Activated CD8-positive, alpha-beta memory T cell treated with anti-CD3 and anti-CD28 coated beads, Interleukin-2, amount 50 U/mL, for 24 hours (primary cell): ENCODE measurements at regions not wholly inside any gene's neighbourhood (a gene's known extent, or its start where the extent isn't known, plus 50 kb on each side); places are given as distances from the start of the nearest gene placed in this dataset.

Experiments
- DNase-seq: peaks from one replicate; pipeline ENCODE4 v3.0.0-alpha.2; 2020; ENCODE audit errors: extremely low read depth

DNA sequence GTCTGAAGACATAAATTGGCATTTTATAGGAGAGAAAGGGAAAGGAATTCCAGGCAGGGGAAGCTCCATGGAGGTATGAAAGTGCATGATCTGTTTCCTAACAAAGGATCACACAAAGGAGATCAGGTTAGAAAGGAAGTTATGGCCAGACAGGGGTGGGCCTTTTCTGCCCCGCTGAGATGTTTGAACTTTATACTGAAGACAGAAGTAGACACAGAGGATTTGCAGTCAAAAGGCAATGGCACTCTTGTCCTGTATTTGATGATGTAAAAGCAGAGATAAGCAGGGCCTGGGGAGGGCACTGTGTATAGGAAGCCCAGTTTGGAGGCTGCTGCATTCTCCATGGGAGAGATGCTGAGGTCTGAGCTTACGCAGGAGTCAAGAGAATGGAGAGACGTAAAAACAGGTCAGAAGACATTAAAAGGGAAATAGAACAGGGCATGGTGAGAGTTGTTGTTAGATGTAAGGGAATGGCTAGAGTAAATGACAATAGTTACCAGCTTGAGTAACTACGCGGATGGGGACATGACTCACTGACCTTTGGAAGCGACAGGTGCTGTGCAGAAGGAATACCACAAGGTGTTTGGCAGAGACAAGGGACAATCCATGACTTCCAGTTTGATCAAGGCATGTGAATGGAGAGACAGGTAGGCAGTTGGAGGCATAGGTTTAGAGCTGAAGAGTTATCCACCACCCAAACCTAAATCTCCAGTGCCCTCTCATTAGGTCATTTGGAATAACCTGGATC, 190.6 kb upstream of the SASH1 start:
- no peak for DNase-seq

DNA sequence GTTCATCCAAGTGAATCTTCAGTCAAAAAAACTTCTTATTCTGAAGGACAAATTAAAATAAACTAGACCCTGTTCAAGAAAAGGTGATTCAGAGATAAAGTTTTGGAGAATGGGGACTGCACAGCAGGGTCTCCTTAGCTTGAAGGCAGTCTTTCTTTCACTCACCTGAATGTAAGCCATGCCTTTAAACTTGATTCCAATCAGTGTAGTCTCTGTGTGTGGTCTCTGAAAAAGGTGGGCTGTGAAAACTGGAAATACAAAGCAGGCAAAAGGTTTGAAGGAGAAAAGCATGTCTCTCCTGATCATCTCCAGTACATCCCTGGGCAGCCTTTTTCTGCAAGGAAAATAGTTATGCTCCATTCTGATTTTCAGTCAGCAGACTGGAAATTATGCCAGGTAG, 188.0 kb upstream of the SASH1 start:
- DNase-seq = no peak

DNA sequence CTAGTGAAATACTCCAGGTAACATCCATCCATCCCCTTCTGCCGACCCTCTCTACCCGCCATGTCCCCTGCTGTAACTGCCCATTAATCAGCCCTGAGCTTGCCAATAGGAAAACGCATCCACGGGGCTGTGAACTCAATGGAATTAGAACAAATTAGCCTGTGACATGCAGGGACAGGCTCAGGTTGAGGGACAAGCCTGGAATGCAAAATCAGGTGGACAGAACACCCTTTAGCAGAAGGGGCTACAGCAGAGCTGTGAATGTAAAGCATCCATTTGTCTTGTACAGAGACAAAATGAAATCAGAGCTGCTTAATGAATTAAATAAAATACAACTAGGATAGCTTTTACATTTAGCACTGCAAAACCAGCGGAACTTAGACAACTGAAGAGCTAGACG, 187.3 kb upstream of the SASH1 start:
- DNase-seq = no peak

- DNase-seq = no peak
These were observed 184.8 kb upstream of the SASH1 start for GRCh38 chr6:148157841-148158240.

DNA sequence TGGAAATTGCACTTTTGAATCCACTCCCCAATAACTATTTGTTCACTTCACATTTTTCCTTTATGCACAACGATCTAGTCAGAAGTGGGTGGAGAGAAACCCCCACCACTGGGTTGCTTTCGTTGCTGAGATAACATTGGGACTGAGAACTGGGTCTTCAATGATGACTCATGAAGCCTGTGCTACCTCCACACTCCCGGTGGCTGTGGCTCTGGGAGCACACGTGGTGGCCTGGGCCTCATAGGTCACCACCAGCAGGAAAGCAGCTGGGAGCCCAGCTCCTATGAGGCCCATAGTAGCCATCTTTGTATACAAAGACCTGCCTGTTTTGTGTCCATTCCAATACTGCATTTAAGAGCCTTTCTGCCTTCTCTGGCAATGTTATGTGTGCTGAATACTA, 178.0 kb upstream of the SASH1 start:
- no peak for DNase-seq

GRCh38 chr6:148166339-148166968, 176.2 kb upstream of the SASH1 start:
- no peak for DNase-seq

DNA sequence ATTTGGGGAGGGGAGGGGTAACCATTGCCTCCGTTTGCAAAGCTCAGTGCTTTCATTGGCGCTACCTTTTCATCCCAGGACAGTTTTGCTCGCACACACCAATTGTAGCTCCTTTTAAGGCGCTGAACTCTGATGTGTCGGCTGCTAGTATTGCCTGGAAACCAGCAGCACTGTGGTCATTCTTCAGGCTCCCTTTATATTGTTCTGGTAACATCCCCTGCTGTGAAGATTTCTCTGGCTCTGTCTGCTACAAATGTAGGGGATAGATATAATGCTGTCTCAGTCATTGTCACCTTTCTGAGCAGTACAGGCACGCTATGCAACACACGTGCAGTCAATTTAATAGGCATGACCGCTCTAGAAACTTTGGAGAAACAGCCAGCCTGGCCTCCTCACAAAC, 172.9 kb upstream of the SASH1 start:
- no peak for DNase-seq

- no peak for DNase-seq
These were observed 172.4 kb upstream of the SASH1 start for GRCh38 chr6:148170286-148170685.

DNA sequence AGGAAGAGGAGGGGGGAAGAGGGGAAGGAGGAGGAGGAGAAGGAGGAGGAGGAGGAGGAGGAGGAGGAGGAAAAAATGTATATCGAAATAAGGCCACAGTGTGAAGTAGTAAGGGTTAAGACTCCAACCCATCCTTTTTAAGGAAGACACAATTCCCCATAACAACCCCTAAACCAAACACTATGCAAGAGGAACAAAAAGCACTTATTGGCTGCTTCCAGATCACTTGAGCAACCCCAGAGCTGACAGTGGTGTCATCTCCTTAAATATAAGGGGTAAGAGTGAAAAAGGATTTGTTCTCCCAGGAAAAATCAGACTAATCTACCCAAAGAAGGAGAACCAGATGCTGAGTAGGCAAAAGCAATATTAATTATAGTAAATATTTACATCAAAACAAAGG, 169.1 kb upstream of the SASH1 start:
- no peak for DNase-seq

DNA sequence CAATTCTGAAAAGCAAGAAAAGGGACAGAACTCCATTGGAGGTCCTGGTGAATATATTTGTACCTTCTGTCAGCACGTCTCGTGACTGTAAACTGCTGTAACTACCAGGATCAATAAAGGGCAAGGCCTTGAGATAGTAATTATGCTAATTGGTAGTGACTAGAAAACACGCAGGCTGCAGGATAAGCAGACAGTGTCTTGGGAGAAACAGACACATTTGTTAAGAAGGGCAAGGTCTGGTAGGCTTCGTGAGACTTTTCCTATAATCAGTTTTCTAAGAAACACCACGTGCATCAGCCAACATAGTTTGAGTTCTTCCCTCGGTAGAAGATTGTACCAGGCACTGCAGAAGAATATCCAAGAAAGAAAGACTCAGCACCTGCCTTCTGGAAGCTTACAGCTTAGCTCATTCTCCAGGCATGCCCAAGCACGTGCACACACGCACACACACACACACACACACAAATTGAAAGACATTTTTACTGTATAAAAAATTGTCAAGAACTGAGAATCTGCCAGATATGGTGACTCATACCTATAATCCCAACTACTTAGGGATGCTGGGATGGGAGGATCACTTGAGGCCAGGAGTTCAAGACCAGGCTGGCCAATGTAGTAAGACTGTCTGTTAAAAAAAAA, 167.0 kb upstream of the SASH1 start:
- no peak for DNase-seq

GRCh38 chr6:148177589-148178233, 164.9 kb upstream of the SASH1 start:
- DNase-seq = no peak

GRCh38 chr6:148179786-148180185, 162.9 kb upstream of the SASH1 start:
- DNase-seq = no peak

- no peak for DNase-seq
These were observed 160.3 kb upstream of the SASH1 start for GRCh38 chr6:148182378-148182777.

- no peak for DNase-seq
These were observed 158.9 kb upstream of the SASH1 start for GRCh38 chr6:148183776-148184175.

GRCh38 chr6:148186916-148187315, 155.7 kb upstream of the SASH1 start:
- no peak for DNase-seq

GRCh38 chr6:148192310-148192709, 150.3 kb upstream of the SASH1 start:
- DNase-seq = no peak

DNA sequence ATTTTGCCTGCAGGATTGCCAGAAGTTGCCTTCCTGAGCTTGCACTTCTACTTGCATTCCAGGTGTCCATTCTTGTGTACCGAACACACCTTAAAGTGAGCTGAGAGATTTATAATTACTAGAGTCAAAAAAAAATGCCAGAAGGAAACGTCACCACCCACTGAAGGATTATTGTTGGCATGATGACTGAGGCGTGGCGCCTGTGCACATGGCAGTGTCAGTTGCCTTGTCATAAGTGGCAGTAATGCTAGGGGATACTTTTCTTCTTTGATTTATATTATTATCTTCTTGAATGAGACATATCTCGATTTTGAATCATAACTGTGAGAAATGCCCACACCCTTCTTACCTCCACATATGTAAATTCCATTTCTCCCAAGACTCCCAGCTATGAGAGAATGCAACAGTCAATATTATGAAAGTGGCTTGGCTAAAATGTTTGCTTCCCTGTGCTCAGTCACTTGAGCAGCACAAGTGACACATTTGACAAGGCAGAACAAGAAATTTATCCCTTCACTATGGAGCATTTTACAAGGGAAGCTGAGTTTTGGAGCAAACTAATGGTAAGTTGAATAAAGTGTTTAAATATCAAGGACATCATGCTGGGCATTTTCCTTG, 149.5 kb upstream of the SASH1 start:
- DNase-seq = no peak

DNA sequence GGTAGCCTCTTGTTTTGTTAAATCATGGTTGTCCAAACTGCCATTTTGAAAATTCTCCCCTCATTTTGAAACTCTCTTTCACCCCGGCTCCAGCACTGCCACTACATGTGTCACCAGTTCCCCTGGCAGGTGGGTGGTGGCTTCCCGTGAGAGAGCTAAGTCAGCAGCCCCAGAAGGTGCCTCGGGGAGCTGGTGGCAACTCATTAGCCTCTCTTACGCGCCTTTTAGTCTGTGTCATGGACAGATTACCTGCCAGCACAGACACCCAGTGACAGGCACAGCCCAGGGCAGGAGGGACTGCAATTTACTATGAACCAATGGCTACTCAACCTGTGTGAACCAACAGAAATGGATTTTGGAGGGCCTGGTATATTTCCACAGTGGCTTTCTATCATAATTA, 147.1 kb upstream of the SASH1 start:
- DNase-seq = no peak

DNA sequence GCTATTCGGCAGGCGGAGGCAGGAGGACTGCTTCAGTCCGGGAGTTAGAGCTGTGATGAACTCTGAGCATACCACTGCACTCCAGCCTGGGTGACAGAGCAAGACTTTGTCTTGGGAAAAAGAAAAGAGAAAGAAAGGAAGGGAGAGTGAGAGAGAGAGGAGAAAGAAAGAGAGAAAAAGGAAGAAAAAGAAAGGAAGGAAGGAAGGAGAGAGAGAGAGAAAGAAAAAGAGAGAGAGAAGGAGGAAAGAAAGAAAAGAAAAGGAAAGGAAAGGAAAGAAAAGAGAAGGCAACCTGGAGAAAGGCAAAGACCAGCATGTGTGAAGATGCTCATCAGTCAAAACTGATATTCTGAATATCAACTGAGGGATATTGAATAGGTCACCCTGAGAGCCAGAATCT, 143.1 kb upstream of the SASH1 start:
- no peak for DNase-seq

- no peak for DNase-seq
These were observed 142.3 kb upstream of the SASH1 start for GRCh38 chr6:148200293-148200692.

GRCh38 chr6:148200781-148201180, 141.9 kb upstream of the SASH1 start:
- no peak for DNase-seq

- no peak for DNase-seq
These were observed 139.2 kb upstream of the SASH1 start for GRCh38 chr6:148203281-148203925.
